ENCODE measurements at regions not wholly inside any gene's neighbourhood (a gene's known extent, or its start where the extent isn't known, plus 50 kb on each side); places are given as distances from the start of the nearest gene placed in this dataset.
"Not testable (repeated sequence)": the region's sequence is repeated elsewhere in the genome, so short reads cannot be mapped to it uniquely, and the experiment has no call there.

DNA sequence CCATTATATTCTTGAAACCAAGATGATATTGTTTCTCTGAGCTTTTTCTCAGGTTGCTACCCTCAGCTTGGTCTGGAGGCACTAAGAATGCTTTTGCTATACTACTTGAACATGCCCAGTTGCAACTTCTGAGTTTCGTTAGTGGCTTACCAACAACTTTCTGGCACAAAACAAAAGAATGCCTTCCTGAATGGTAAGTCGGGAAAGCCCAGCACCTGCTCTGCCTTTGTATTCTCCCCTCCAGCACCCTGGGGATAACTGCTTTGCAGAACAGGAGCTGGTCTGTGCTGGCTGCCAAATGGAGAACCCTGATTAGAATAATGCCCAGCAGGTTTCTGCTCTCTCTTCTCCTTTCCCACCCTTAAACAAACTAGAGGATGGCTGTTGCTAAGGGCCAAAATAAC lies 149.3 kb downstream of the TGFB2 start:
- DNase-seq = no peak

DNA sequence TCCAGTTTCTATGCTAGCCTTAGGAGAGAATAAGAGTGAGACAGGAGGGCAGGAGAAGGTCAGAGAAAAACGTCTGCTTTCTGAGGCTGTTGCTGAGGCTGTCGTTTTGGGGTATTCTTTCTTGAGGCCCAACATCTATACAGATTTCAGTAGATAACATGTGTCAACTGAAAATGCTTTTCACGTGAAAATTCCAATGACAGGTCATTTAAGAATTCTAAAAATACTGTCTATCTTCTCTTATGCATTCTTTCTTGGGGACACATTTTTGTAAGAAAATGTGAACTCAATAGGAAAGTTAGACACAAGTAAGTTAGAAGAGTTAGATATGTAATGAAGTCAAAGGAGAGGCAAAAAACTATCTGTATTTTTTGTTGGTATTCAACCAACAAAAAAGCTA lies 150.8 kb downstream of the TGFB2 start:
- no peak for DNase-seq

DNA sequence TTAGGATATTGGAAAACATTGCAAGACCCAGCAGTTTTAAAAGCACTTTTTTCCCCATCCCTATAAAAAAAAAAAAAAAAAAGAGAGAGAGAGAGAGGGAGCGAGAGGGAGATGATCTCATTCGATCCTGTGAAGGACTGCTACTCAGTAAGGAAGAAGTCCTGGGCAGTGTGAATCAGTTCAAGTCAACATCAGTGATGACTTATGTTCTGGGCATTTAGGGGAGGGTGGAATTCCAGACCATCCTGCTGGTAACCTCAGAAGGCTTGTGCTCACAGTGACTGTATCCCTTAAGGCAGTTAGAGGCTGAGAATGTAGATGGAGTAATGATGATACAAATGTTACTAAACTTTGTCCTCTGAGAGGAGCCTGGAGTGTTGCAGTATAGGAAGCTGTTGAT lies 151.4 kb downstream of the TGFB2 start:
- no peak for DNase-seq

DNA sequence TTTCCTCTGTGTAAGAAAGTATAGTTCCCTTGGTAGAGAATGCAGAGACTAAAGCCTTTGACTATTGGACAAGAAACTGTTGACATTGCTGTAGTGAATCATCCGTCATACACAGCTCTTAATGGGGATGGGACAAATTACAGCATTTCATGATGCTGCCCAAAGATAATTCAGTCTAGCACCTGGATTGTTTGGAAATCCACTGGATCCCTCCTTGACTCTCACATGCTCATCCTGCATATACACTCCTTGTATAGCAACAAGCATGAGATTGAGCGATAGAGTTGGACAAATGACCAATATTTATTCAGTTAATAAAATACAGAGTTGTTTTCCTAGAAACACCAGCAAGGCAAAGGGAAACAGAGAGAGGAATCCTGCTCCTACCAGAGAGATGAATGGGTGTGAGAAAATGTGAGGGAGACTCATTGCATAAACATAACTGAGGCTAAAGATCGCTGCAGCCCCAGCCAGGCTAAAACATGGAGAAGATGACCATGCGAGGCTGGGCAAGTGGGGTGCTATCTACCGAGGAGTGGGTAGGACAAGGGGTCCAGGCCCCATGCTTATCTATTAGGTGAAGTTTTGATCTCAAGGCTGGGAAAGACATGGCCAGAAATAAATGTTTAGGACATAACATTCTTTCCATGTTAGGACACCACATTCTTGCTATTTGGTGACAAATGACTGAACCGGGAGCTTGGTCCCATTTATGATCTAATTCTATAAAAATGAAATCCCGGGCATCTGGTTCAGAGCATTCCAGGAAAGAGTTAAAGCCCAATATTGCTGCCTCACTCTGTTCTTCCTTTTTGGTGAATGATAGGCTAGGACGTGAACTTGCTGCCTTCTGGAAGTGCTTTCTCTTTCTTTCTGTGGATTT lies 153.2 kb downstream of the TGFB2 start:
- no peak for DNase-seq

DNA sequence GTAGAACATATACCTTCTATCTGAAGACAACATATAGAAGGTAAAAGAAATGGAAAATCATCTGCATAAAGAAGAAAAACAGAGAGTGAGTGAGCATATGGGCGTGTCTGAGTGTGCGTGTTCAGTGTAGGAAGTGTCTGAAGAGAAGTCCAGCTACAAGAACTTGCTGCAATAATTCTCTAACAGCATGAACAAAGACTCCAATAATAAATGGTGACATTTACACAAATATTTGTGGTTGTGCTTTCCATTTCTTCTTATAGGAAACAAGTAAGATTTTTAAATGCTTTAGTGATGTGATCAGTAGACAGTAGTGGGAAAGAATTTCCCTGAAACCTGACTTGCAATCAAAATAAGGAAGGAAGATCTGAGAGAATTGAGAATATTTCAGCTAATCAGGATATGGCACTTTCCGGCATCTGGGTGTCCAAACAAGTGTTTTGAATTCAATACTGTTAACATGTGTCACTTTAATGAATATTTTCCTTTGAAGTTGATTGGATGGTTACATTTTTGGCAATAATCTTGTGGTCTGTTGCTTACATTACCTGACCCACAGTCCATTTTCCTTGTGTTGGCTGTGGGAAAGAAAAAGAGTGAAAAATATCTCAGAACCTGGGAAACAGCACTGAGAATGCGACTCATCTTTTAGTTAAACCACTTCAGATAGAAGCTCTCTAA lies 154.0 kb downstream of the TGFB2 start:
- DNase-seq = no peak

DNA sequence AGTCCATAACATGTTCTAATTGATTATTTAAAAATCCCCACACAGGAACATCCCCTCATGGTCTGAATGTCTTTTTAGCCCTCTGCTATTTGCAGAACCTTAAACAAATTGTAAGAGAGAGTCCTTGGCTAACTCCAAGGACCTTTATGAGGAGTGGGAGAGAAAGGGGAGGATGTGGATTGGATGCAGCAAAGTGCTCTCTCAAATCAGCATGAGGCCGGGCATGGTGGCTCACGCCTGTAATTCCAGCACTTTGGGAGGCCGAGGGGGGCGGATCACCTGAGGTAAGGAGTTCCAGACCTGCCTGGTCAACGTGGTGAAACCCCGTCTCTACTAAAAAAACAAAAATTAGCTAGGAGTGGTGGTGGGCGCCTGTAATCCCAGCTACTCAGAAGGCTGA lies 154.8 kb downstream of the TGFB2 start:
- no peak for DNase-seq

DNA sequence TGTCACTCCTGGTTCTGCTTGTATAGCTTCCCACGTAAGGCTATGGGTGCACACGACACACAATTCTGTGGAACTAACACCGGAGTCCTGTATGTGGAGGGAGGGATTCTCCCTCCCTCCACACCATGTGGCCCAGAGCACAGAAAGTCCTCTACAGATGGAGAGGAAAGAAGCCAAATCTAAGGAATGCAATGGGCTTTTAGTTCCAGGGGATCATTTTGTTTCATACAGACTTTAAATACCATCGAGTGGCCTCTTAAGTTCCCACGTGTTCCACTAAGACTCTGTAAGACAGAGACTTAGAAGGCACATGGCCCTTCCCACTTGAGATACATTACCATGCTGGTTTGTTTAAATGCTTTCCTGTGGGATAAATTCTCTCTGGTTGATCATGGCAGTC lies 156.0 kb downstream of the TGFB2 start:
- no peak for DNase-seq

DNA sequence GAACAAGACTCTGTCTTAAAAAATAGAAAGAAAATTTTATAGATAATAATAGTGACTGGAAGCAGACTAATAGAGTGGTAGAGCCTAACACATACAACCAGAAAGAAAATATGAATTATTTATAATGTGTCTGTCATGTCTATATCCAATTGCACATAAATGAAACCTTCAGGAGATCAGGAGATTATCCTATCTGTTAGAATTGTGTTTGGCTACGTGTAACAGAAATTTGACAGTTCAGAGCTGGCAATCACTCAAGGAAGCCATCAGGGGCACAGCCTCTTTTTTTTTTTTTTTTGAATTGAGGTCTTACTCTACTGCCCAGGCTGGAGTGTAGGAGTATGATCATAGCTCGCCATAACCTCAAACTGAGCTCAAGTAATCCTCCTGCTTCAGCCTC lies 157.2 kb downstream of the TGFB2 start:
- no peak for DNase-seq

DNA sequence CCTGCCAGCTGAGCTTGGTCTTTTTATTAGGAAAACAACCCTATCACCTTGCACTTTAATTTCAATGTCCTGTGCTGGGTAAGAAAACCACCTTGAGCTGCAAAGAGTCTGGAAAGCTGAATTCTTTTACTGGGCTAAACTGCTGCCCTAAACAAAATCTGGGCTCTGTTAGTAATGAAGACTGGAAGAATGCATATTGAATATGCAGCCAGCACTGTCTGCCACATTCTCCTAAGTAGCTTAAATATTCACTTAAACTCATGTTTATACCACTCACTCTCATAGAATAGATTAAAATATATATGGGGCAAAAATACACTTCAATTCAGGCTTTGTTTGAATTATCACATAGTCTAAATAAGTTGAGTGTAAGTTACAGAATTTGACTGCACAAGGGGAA lies 158.0 kb downstream of the TGFB2 start:
- no peak for DNase-seq

DNA sequence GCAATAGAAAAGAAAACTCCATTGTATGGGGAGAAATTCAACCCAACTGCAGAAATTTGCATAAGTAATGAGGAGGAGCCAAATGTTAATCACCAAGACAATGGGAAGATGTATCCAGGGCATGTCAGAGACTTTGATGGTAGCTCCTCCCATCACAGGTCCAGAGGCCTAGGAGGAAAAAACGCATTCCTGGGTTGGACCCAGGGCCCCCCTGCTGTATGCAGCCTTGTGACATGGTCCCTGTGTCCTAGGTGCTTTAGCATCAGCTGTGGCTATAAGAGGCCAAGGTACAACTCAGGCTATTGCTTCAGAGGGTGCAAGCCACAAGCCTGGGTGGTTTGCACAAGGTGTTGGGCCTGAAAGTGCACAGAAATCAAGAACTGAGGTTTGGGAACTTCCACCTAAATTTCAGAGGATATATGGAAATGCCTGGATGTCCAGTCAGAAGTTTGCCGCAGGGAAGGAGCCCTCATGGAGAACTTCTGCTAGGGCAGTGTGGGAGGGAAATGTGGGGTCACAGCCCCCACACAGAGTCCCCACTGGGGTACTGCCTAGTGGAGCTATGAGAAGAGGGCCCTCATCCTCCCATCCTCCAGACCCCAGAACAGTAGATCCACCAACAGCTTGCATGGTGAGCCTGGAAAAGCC lies 162.3 kb downstream of the TGFB2 start:
- DNase-seq = no peak

DNA sequence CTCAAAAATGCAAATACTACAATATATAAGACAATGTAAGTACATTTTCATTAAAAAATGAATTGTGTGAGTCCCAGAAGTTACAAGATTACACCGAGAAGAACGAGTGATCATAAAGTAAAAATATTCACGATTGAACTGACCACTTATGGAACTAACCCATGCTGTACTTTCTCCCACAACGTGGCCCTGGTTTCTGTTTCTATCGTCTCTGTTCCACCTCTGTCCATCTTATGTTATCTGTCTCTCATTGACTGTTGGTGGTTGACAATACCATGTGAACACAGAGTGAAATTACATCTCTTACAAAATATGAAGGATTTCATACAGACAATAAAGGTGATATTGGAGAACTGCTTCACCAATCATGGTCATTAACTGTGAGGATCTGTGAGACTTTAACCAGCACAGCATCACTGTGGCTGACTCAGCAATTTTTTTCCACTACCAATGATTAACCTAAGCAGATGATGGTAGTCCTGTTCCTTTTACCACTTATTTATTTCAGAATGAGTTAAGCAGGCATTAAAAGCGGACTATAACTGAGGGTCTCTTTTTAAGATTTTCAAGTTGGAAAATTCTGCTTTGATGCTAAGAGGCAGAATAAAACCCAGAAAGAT lies 165.1 kb downstream of the TGFB2 start:
- DNase-seq = no peak

DNA sequence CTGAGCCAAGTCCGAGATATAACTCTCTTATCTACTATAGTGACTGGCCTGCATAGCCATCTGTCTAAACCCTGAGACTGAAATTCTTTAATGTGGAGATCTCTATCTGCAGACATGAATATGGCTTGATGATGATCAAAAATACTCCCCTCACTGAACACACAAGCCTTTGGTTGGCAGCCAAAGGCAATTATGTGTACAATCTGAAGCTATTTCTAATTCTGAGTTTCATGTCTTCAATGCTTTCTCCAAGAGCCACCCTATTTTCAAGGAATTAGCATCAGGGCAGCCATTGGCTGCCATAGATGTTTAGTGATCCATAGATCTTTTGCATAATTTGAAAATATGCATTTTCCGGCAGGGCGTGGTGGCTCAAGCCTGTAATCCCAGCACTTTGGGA lies 168.2 kb downstream of the TGFB2 start:
- DNase-seq = no peak

DNA sequence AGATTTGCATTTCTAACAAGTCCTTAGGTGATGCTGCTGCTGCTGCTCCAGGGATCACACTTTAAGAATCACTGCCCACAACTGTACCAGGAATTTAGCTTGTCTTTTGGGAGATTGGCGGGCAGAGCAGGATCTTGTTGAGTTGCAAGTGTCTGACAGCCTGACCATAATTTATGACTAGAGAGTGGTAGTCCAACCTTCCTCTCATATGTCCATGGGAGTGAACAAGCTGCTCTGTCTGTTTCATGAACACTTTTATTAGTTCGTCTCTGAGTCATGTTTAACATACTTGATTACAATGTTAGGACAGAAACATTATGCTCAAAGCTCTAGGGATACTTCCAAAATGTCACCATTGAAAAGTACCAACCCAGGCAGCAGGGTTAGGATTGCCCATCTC lies 169.6 kb downstream of the TGFB2 start:
- DNase-seq = no peak

DNA sequence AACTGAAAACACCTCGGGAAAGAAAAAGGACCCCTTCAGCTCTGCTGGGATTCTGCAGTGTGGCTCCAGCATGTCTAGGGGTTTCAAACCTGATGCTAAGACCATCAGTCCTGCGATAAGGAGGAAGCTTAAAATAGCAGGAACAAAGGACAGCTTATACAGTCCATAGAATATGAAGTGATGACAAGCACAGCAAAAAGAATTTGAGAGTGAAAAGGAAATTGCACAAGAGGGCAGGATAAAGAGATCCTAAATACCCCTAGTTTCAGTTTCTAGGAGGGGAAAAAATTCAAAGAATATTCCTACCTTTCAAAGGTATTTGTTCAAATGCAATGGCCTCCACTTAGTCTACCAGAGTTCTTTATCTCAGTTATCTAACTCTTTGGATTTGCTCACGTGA lies 171.4 kb downstream of the TGFB2 start:
- no peak for DNase-seq

DNA sequence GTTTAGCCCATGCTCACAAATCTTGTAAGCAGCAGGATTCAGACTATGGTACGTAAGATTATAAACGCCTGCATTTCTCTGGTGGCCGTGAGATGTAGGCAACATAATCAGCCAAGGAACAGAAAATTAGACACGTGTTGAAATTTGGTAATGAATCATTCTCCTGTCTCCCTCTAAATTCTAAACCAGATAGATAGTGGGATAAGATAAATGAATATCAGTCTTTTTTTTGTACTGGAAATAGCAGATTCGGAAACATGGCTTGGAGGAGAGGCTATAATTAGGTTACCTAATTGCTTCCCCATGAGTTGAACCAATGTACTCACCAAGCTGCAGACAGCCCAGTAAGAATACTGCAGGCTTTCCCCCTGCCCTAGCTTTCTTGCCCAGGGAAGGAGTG lies 172.3 kb downstream of the TGFB2 start:
- DNase-seq = no peak

DNA sequence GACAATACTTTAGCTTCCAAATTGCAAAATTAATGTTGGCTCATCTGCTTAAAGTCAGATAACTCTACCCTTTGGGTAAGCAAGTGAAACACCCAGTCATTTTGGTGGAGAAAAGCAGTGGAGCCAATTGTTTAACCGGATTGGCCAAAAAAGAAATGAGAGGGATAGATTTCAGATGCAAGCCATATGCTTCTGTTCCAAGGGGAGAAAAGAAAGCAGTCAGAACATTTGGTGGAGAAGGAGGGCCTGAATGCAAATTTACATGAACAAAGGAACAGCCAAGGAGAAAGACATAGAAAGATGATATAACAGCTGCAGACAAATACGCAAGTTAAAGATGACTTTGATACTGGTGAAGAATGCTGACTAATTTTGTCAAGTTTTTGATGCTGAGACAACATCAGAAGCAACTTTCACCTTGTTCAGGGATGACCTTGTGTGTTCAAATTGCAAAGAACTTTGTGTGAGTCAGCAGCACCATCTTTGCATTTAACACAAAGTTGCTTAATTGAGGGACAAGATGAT lies 173.1 kb downstream of the TGFB2 start:
- DNase-seq = no peak

DNA sequence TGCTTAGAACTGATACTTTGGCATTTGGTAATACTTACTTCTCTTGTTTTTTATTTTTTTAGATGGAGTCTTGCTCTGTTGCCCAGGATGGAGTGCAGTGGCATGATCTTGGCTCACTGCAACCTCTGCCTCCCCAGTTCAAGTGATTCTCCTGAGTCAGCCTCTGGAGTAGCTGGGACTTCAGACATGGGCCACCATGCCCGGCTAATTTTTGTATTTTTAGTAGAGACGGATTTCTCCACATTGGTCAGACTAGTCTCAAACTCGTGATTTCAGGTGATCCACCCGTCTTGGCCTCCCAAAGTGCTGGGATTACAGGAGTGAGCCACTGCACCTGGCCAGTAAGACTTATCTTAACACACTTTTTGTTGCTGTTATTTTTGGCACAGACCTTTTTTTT lies 175.5 kb downstream of the TGFB2 start:
- DNase-seq = not testable (repeated sequence)

DNA sequence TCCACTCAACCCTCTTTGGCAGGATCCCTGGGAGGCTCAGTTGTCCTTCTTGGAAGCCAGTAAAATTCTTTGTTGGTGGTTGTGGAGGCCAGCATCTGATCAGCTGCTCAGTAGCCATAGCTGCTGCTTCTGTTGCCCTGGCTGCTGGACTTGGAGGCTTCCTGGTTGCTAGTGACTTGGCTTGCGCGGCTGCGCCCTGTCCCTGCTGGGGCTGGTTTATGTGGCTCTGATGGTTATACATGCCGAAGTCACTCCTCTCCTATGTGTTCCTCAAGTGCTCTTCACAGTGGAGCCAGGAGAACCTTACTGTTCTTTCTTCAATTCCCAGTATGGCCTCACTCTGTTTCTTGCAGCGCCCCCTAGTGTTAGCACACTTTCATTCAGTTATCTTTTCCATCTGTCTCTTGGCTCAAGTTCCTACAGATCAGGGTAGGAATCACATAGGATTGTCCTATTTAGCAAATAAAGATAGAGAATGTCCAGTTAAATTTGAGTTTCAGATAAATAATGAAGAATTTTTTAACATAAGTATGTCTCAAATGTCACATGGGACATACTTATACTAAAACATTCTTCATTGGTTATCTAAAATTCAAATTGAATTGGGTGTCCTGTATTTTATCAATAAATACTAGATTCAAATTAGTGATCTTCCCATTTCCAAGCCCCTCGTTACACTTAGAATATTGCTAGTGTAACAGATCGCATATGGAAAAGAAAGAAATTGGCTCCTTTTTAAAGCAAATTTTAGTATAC lies 176.5 kb downstream of the TGFB2 start:
- DNase-seq = peak; percentile 76

DNA sequence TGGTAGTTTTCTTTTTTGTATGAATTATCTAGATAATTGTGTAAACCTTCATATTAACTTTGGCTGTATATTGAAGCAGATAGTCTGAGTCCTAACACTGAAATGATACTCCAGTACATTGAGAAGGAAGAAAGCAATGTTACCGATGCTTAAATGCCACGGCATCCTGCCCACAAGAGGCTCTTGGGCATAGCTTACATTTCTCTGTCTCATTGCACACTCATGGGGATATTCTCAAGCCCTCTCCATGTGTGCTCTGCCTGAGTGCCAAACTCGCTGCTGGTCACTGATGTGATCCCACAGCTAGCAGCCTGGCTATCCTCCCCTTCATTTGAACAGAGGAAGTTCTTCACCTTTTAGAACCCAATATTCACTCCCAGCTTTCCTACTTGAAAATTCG lies 179.4 kb downstream of the TGFB2 start:
- no peak for DNase-seq

DNA sequence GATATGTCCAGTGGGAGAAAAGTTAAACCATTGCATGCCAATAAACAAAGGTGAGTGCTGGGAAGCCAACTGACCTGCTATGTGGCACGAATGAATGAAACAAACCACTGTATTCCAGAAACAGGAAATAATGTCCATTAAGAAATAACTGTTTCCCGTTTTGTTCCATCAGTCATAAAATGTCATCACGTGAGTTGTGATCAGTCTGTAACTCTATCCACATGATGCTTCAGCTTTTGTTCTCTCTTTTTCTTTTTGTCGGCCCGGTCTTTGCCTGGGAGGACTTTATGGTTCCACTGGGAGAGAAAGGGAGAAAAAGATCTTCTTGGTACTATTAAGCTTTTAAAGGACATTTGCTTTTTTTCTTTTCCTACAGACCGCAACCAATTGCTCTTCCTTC lies 179.9 kb downstream of the TGFB2 start:
- no peak for DNase-seq

DNA sequence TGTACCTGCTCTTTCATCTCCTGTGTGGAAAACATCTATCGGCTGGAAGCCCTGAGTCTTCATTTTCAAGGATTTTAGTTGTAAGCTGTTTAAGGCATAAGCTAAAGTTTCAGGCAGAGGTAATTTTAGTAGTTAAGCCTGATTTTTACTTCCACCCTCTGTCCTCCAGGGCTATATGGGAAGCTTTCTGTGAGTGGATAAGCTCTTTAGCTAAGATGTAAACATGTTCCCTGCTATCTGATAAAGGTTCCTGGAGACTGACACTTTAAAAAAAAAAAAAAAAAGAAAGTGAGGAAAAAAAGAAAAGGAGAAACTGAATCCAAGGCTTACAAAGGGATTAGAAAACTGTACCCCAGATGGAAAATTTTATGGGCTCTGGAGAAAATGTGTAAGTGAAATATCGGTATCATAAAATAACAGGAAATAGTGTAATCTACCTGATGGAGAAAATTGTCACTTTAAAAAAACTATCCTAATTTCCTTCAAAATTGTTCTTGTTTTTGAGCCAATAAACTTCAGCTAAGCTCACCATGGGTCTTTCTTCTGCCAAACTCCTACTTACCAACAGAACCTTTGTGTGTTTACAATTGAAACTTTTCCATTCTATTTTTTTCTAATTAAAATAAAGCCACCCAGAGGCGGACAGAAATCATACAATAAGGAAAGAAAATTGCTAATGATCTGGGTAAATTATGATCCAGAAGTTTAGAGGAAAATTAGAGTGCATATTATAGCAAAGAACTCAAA lies 180.5 kb downstream of the TGFB2 start:
- no peak for DNase-seq

DNA sequence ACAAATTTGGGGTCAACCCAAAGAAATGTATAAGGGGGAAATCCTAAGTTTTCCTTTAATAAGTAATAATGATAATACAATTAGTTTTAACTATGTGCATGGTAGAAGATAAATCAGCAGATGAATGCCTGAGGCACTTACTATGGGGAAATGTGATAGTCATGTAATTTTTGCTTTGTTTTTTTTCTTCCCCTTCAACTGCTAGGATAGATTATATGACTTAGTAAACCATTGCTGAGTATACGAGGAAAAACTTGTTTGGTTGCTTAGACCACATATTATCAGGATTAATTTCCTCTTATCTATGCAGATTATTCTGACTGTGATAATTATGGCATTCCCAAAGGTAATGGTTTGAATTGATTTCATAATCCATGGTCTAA lies 181.1 kb downstream of the TGFB2 start:
- no peak for DNase-seq

Data from activated CD8-positive, alpha-beta memory T cell treated with anti-CD3 and anti-CD28 coated beads, Interleukin-2, amount 50 U/mL, for 48 hours (primary cell).